ENCODE measurements at regions not wholly inside any gene's neighbourhood (a gene's known extent, or its start where the extent isn't known, plus 50 kb on each side); places are given as distances from the start of the nearest gene placed in this dataset.

DNA sequence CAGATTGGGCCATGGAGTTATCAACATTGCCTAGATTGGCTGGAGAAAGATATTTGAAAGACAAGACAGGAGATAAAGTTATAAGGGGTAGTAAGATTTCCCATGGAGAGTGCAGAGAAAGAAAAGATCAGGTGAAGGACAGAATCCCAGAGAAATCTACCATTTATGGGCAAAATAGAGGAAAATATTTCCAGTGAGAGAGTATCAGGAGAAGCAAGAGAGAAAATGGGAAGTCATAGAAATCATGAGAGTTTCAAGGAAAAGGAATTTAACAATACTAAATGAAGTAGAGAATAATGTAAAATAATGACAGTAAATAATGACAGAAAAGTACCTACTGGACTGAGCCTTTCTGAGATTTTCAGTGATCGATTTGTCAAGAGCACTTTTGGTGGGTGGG lies 447.6 kb upstream of the CHST9 start:
- intact Hi-C loops (cut with DNase I; ENCODE audit: low total_unique reads) (no loop called here), in situ Hi-C loops (cut with MboI; ENCODE audit: low pct_ligation_motif_present in 1 of 4, low pct_unique_long_range_greater_than_20kb in 1 of 4, low sequenced_read_pairs in 3 of 4) (no loop called here)
- WGBS, 2 donors (ENCODE audit: low coverage in 1 of 2): 85 to 100% methylated on average over 1 of the region's 1 CpG
- Histone ChIP-seq H3K4me1 (no peaks in the 10 kb centered on the region), H3K27ac (no peak overlapping the region), H3K36me3 (no peaks in the 10 kb centered on the region), H3K9me3 (no peaks in the 10 kb centered on the region), H3K4me3 (no peak overlapping the region), H3K27me3 (no peaks in the 10 kb centered on the region)
- TF ChIP-seq POLR2A (IDR thresholded peaks at IDR 0.05) (no peak), EP300 (IDR thresholded peaks at IDR 0.05; ENCODE audit: low read depth) (no peak), POLR2AphosphoS5 (IDR thresholded peaks at IDR 0.05) (no peak)
- TF ChIP-seq, protein P1, sequence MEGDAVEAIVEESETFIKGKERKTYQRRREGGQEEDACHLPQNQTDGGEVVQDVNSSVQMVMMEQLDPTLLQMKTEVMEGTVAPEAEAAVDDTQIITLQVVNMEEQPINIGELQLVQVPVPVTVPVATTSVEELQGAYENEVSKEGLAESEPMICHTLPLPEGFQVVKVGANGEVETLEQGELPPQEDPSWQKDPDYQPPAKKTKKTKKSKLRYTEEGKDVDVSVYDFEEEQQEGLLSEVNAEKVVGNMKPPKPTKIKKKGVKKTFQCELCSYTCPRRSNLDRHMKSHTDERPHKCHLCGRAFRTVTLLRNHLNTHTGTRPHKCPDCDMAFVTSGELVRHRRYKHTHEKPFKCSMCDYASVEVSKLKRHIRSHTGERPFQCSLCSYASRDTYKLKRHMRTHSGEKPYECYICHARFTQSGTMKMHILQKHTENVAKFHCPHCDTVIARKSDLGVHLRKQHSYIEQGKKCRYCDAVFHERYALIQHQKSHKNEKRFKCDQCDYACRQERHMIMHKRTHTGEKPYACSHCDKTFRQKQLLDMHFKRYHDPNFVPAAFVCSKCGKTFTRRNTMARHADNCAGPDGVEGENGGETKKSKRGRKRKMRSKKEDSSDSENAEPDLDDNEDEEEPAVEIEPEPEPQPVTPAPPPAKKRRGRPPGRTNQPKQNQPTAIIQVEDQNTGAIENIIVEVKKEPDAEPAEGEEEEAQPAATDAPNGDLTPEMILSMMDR (IDR thresholded peaks at IDR 0.05): no peak
- no peak for DNase-seq

DNA sequence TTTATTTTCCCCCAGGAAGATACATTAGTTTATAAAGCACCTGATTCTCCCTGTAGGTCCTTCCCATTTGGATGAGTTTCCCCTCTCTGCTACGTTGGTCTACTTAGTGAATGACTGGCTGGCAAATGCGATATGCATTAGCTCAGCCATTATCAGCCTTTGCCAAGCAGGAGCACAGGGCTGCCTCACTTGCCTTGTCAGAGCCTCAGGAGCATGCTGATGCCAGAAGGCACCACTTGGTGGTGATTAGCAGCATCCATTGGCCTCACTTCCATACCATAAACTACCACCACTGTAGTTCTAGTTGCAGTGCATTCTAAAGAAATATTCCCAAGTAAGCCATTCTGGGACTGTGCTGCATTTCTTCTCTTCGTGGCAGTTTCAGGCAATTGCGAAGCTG lies 442.8 kb upstream of the CHST9 start:
- TF ChIP-seq POLR2AphosphoS5 (IDR thresholded peaks at IDR 0.05) (no peak), EP300 (IDR thresholded peaks at IDR 0.05; ENCODE audit: low read depth) (no peak)
- TF ChIP-seq, protein P1 (IDR thresholded peaks at IDR 0.05): no peak
- Histone ChIP-seq H3K27me3 (no peaks in the 10 kb centered on the region), H3K9me3 (no peaks in the 10 kb centered on the region), H3K36me3 (no peaks in the 10 kb centered on the region), H3K4me1 (no peaks in the 10 kb centered on the region), H3K27ac (no peak overlapping the region), H3K4me3 (no peak overlapping the region)
- no peak for DNase-seq
- WGBS, 2 donors (ENCODE audit: low coverage in 1 of 2): 61 to 66% methylated on average over 3 to 4 of the region's 4 CpGs
- intact Hi-C loops (cut with DNase I; ENCODE audit: low total_unique reads): no loop called here
- in situ Hi-C loops (cut with MboI; ENCODE audit: low pct_ligation_motif_present in 1 of 4, low pct_unique_long_range_greater_than_20kb in 1 of 4, low sequenced_read_pairs in 3 of 4): no loop called here

DNA sequence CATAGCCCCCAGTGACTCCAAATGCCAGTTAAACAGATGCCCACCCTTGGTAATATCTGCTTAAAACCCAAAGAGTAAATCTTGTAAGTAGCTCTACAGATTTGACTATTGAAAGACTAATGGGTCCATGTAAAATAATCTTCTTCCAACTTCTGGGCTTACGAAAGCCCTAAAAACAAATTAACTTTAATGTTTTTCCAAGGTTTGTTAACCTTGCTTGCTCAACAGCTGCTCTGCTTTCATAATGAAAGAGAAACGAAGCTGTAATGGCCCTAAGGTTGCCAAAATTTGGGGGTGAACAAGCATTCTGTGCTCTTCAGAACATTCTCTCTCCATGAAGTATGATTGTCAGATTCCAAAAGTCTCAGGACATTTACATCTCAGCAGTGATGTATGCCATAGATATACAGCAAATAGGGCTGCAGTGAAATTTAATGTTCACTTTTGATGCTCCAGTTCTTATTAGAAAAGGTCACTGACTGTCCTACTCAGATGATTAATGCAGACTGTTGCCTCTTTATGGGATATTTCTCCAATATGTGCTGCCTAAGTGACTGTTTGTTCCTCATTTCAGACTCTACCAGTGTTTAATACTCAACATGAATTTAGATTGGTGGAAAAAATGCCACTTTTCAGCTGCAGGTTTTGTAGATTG lies 436.3 kb upstream of the CHST9 start:
- Histone ChIP-seq H3K9me3 (no peaks in the 10 kb centered on the region), H3K27ac (no peak overlapping the region), H3K4me3 (no peak overlapping the region), H3K27me3 (no peaks in the 10 kb centered on the region), H3K36me3 (no peaks in the 10 kb centered on the region), H3K4me1 (no peaks in the 10 kb centered on the region)
- in situ Hi-C loops (cut with MboI; ENCODE audit: low pct_ligation_motif_present in 1 of 4, low pct_unique_long_range_greater_than_20kb in 1 of 4, low sequenced_read_pairs in 3 of 4): no loop called here
- intact Hi-C loops (cut with DNase I; ENCODE audit: low total_unique reads): no loop called here
- no peak for DNase-seq
- TF ChIP-seq, protein P1 (IDR thresholded peaks at IDR 0.05): no peak
- no peak for TF ChIP-seq POLR2A (IDR thresholded peaks at IDR 0.05)
- no peak for TF ChIP-seq POLR2AphosphoS5 (IDR thresholded peaks at IDR 0.05)
- no peak for TF ChIP-seq EP300 (IDR thresholded peaks at IDR 0.05; ENCODE audit: low read depth)
- 53 to 60% methylated on average over 2 of the region's 2 CpGs for WGBS, 2 donors (ENCODE audit: low coverage in 1 of 2)

DNA sequence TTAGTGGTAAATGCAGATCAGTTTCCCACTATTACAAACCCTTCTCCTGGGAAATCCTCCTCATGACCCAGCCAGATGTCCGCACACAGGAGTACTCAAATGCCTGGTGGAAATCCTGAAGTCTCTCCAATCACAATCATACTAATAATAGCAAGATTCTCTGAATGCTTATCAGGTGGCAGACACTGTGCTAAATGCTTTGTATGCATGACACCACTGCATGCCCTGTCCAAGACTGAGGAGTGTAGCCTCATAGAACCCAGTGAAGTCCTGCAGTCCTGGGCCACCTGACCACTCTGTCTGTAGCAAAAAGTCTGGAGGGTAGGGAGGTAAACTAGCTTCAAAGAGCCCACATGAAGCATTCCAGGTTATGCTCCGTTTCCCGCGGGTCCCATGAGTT lies 434.8 kb upstream of the CHST9 start:
- 94% methylated on average over 4 of the region's 4 CpGs; no CpG with 5 or more reads in 1 of the 2 donors for WGBS, 2 donors (ENCODE audit: low coverage in 1 of 2)
- TF ChIP-seq, protein P1 (IDR thresholded peaks at IDR 0.05): no peak
- TF ChIP-seq POLR2AphosphoS5 (IDR thresholded peaks at IDR 0.05): no peak
- no peak for TF ChIP-seq EP300 (IDR thresholded peaks at IDR 0.05; ENCODE audit: low read depth)
- TF ChIP-seq POLR2A (IDR thresholded peaks at IDR 0.05): no peak
- H3K4me3 ChIP-seq: no peak overlapping the region
- no peaks in the 10 kb centered on the region for H3K4me1 ChIP-seq
- no peaks in the 10 kb centered on the region for H3K36me3 ChIP-seq
- DNase-seq: no peak
- no peak overlapping the region for H3K27ac ChIP-seq
- in situ Hi-C loops (cut with MboI; ENCODE audit: low pct_ligation_motif_present in 1 of 4, low pct_unique_long_range_greater_than_20kb in 1 of 4, low sequenced_read_pairs in 3 of 4) (no loop called here), intact Hi-C loops (cut with DNase I; ENCODE audit: low total_unique reads) (no loop called here)
- no peaks in the 10 kb centered on the region for H3K27me3 ChIP-seq
- no peaks in the 10 kb centered on the region for H3K9me3 ChIP-seq
